ENCODE measurements at regions not wholly inside any gene's neighbourhood (a gene's known extent, or its start where the extent isn't known, plus 50 kb on each side); places are given as distances from the start of the nearest gene placed in this dataset.

DNA sequence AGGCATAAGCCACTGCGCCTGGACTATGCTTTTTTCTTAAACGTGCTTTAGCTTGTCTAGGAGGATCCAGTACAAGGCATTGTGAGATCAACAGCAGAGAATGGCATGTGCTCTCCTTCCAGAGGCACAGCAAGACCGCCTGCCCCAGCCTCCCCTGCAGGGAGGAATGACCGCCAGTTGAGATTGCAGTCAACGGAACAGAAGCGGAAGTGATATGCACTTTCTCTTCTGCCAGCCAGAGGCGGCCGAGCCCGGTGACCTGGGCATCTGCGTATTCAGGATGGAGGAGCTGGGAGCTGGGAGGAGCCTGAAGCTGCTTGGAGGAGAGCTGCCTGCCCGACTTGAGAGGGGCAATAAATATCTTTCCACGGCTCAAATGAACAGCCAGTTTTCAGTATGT, 243.0 kb downstream of the CTTN start:
- H3K4me2 ChIP-seq, result no peak overlapping the region
- 17% methylated on average over 10 of the region's 12 CpGs for WGBS (ENCODE audit: low lambda C conversion rate)
- peak; percentile 88 for DNase-seq
- no peaks in the 10 kb centered on the region for H3K36me3 ChIP-seq (replicated peaks in 1 of 2; ENCODE audit: control insufficient read depth in 1 of 2, insufficient read depth in 2 of 2, low read length in 1 of 2)
- H3K4me1 ChIP-seq (ENCODE audit: control insufficient read depth in 1 of 2, insufficient read depth in 2 of 2, low read depth in 1 of 2, low read length in 1 of 2), result peaks cover 0 to 33% of the 10 kb centered on the region in 2 experiments; a peak in 1 of 4 replicates
- no peaks in the 10 kb centered on the region for H3K79me2 ChIP-seq (ENCODE audit: insufficient read depth)
- H3K4me3 ChIP-seq (ENCODE audit: low read depth in 2 of 2, low read length in 1 of 2), result no peak overlapping the region
- H3F3A ChIP-seq (replicated peaks; ENCODE audit: insufficient read depth), result no peaks in the 10 kb centered on the region
- ChIA-PET CTCF (interaction anchor here (0.8 to 1.4 kb wide), 6 partner anchors 12 to 117 kb away, joined by 3 to 4 read pairs (median 3); no protein-coding TSS in a partner anchor), POLR2A (interaction anchor here (0.6 to 3.5 kb wide), 7 partner anchors 10 to 236 kb away, joined by 3 to 15 read pairs (median 3); no protein-coding TSS in a partner anchor)
- peak overlapping the region in 1 of 2 experiments; percentile 84; a peak in 2 of 4 replicates for H3K27ac ChIP-seq (ENCODE audit: low read depth in 2 of 2, low read length in 1 of 2)
- peak; percentile 48 for TF ChIP-seq CHD2 (IDR thresholded peaks at IDR 0.05; ENCODE audit: low read length, partially characterized antibody)
- no peak for TF ChIP-seq SIN3A (IDR thresholded peaks at IDR 0.05; ENCODE audit: borderline replicate concordance, low read depth, low read length)
- no peak for TF ChIP-seq FOSL2 (IDR thresholded peaks at IDR 0.05; ENCODE audit: borderline replicate concordance, low read depth)
- peak; percentile 60; the same call in 1 of the 2 replicates for TF ChIP-seq MXI1 (IDR thresholded peaks at IDR 0.05; ENCODE audit: low read depth, low read length)
- TF ChIP-seq FOXJ3 (CRISPR knock-in tag; IDR thresholded peaks at IDR 0.05), result peak; percentile 51; the same call in 1 of the 2 replicates
- TF ChIP-seq RFX5 (IDR thresholded peaks at IDR 0.05; ENCODE audit: low read length), result 0 out of 2 replicates have a peak, but pooled peaks have one; percentile 11
- TF ChIP-seq SMC3 (IDR thresholded peaks at IDR 0.05; ENCODE audit: low read depth, low read length), result no peak
- peak; percentile 47; the same call in 1 of the 2 replicates for TF ChIP-seq GATA2 (CRISPR knock-in tag; IDR thresholded peaks at IDR 0.05)
- 0 out of 4 replicates have a peak, but pooled peaks of 1 of the 2 experiments have one; percentile 37 for TF ChIP-seq EP300 (IDR thresholded peaks at IDR 0.05; ENCODE audit: borderline replicate concordance in 1 of 2, low read depth in 1 of 2, low read length in 1 of 2)
- H2AFZ ChIP-seq (ENCODE audit: low read depth), result no peak overlapping the region
- no peaks in the 10 kb centered on the region for H3K9me3 ChIP-seq
- H3K27me3 ChIP-seq (ENCODE audit: insufficient read depth), result no peaks in the 10 kb centered on the region
- H3K9ac ChIP-seq, result no peak overlapping the region
- no peaks in the 10 kb centered on the region for H4K20me1 ChIP-seq (ENCODE audit: insufficient read depth)
- no peaks in the 10 kb centered on the region for H3K9me2 ChIP-seq

DNA sequence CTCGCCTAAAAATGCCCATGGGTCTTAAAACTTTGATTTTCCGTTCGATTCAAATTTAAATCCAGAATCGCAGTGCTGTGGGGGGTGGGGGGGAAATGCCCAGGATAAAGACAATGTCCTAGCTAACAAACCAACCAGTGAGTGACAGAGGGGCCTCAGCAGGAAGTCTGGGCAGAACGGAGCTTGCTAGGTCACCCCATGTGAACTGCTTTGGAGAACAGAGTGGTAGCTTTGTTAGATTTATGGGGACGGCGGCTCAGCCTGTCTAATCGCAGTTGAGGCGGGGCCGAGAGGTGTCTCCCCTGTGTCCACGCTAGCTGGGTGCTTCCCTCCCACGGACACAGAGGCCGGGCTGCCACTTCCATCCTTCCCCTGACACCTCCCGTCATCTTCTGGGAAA, 243.9 kb downstream of the CTTN start:
- peaks cover 0 to 33% of the 10 kb centered on the region in 2 experiments; a peak in 1 of 4 replicates for H3K4me1 ChIP-seq (ENCODE audit: control insufficient read depth in 1 of 2, insufficient read depth in 2 of 2, low read depth in 1 of 2, low read length in 1 of 2)
- H3K36me3 ChIP-seq (replicated peaks in 1 of 2; ENCODE audit: control insufficient read depth in 1 of 2, insufficient read depth in 2 of 2, low read length in 1 of 2), result no peaks in the 10 kb centered on the region
- no peak overlapping the region for H2AFZ ChIP-seq (ENCODE audit: low read depth)
- H3K4me3 ChIP-seq (ENCODE audit: low read depth in 2 of 2, low read length in 1 of 2), result no peak overlapping the region
- H3K9ac ChIP-seq, result no peak overlapping the region
- H3K27me3 ChIP-seq (ENCODE audit: insufficient read depth), result no peaks in the 10 kb centered on the region
- DNase-seq, result no peak
- H3K9me3 ChIP-seq, result no peaks in the 10 kb centered on the region
- no peaks in the 10 kb centered on the region for H3K79me2 ChIP-seq (ENCODE audit: insufficient read depth)
- no peaks in the 10 kb centered on the region for H3F3A ChIP-seq (replicated peaks; ENCODE audit: insufficient read depth)
- no peaks in the 10 kb centered on the region for H3K9me2 ChIP-seq
- H4K20me1 ChIP-seq (ENCODE audit: insufficient read depth), result no peaks in the 10 kb centered on the region
- TF ChIP-seq CHD2 (IDR thresholded peaks at IDR 0.05; ENCODE audit: low read length, partially characterized antibody) (no peak), EP300 (IDR thresholded peaks at IDR 0.05; ENCODE audit: borderline replicate concordance in 1 of 2, low read depth in 1 of 2, low read length in 1 of 2) (no peak), YY1 (IDR thresholded peaks at IDR 0.05; ENCODE audit: low read depth) (no peak), FOSL2 (IDR thresholded peaks at IDR 0.05; ENCODE audit: borderline replicate concordance, low read depth) (no peak), FOXJ3 (CRISPR knock-in tag; IDR thresholded peaks at IDR 0.05) (no peak), TAF1 (IDR thresholded peaks at IDR 0.05; ENCODE audit: borderline replicate concordance, low read depth, low read length) (no peak), MXI1 (IDR thresholded peaks at IDR 0.05; ENCODE audit: low read depth, low read length) (no peak)
- TF ChIP-seq, protein P1, sequence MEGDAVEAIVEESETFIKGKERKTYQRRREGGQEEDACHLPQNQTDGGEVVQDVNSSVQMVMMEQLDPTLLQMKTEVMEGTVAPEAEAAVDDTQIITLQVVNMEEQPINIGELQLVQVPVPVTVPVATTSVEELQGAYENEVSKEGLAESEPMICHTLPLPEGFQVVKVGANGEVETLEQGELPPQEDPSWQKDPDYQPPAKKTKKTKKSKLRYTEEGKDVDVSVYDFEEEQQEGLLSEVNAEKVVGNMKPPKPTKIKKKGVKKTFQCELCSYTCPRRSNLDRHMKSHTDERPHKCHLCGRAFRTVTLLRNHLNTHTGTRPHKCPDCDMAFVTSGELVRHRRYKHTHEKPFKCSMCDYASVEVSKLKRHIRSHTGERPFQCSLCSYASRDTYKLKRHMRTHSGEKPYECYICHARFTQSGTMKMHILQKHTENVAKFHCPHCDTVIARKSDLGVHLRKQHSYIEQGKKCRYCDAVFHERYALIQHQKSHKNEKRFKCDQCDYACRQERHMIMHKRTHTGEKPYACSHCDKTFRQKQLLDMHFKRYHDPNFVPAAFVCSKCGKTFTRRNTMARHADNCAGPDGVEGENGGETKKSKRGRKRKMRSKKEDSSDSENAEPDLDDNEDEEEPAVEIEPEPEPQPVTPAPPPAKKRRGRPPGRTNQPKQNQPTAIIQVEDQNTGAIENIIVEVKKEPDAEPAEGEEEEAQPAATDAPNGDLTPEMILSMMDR (IDR thresholded peaks at IDR 0.05), result no peak
- H3K4me2 ChIP-seq, result no peak overlapping the region
- POLR2A ChIA-PET, result interaction anchor here (0.9 to 3.5 kb wide), 3 partner anchors 16 to 237 kb away, joined by 3 to 15 read pairs (median 3); no protein-coding TSS in a partner anchor
- 63% methylated on average over 13 of the region's 14 CpGs for WGBS (ENCODE audit: low lambda C conversion rate)
- peak overlapping the region in 1 of 2 experiments; percentile 84; a peak in 2 of 4 replicates for H3K27ac ChIP-seq (ENCODE audit: low read depth in 2 of 2, low read length in 1 of 2)
- CTCF ChIA-PET, result interaction anchor here (1.0 to 1.3 kb wide), 4 partner anchors 9 to 116 kb away, joined by 3 to 4 read pairs (median 3); no protein-coding TSS in a partner anchor

Data from SK-N-SH (cell line).